ENCODE measurements at regions not wholly inside any gene's neighbourhood (a gene's known extent, or its start where the extent isn't known, plus 50 kb on each side); places are given as distances from the start of the nearest gene placed in this dataset.

- no peak for DNase-seq
Measured at GRCh38 chr13:70362820-70363570, 254.7 kb upstream of the KLHL1 start.

- DNase-seq, result no peak
Measured at GRCh38 chr13:70357031-70357430, 248.8 kb upstream of the KLHL1 start.

GRCh38 chr13:70353096-70353495 is 244.8 kb upstream of the KLHL1 start:
- no peak for DNase-seq

GRCh38 chr13:70347947-70348620 is 239.8 kb upstream of the KLHL1 start:
- no peak for DNase-seq

GRCh38 chr13:70339738-70340137 is 231.5 kb upstream of the KLHL1 start:
- peak in 1 of 2 experiments; percentile 2 for DNase-seq

- no peak for DNase-seq
Measured at GRCh38 chr13:70338609-70339008, 230.4 kb upstream of the KLHL1 start.

- no peak for DNase-seq
Measured at GRCh38 chr13:70336866-70337265, 228.6 kb upstream of the KLHL1 start.

- no peak for DNase-seq
Measured at GRCh38 chr13:70333752-70334151, 225.5 kb upstream of the KLHL1 start.

- no peak for DNase-seq
Measured at GRCh38 chr13:70330697-70331361, 222.6 kb upstream of the KLHL1 start.

GRCh38 chr13:70324519-70324918 is 216.3 kb upstream of the KLHL1 start:
- no peak for DNase-seq

GRCh38 chr13:70311191-70311590 is 202.9 kb upstream of the KLHL1 start:
- DNase-seq, result no peak

- peak; percentile 17 to 24 for DNase-seq
Measured at GRCh38 chr13:70310396-70311119, 202.3 kb upstream of the KLHL1 start.

GRCh38 chr13:70297189-70297616 is 189.0 kb upstream of the KLHL1 start:
- no peak for DNase-seq

GRCh38 chr13:70284371-70284770 is 176.1 kb upstream of the KLHL1 start:
- DNase-seq, result no peak

- DNase-seq, result no peak
Measured at GRCh38 chr13:70275841-70276240, 167.6 kb upstream of the KLHL1 start.

- no peak for DNase-seq
Measured at GRCh38 chr13:70255406-70255991, 147.2 kb upstream of the KLHL1 start.

GRCh38 chr13:70253834-70254233 is 145.6 kb upstream of the KLHL1 start:
- no peak for DNase-seq

- no peak for DNase-seq
Measured at GRCh38 chr13:70253411-70253810, 145.2 kb upstream of the KLHL1 start.

GRCh38 chr13:70249332-70250064 is 141.2 kb upstream of the KLHL1 start:
- DNase-seq, result no peak

- DNase-seq, result no peak
Measured at GRCh38 chr13:70237131-70237530, 128.9 kb upstream of the KLHL1 start.

- DNase-seq, result no peak
Measured at GRCh38 chr13:70235565-70235964, 127.3 kb upstream of the KLHL1 start.

- no peak for DNase-seq
Measured at GRCh38 chr13:70223911-70224310, 115.7 kb upstream of the KLHL1 start.

Measured in NCI-H1930 (cell line).